GM12878 (cell line): ENCODE measurements at regions not wholly inside any gene's neighbourhood (a gene's known extent, or its start where the extent isn't known, plus 50 kb on each side); places are given as distances from the start of the nearest gene placed in this dataset.

Experiments used
- ATAC-seq: fragments of 200-7000 bp; cut with Tn5 transposase; 3 replicates; pipeline ENCODE4 v1.9.1; 2020; ENCODE audit warnings: mild to moderate bottlenecking, moderate library complexity
- BruUV-seq: library from RNA; stranded (reverse); fragments of 400-500 nt; replicated peaks from 2 replicates; lab custom pipeline; 2021; lab: Mats Ljungman, UMichigan
- CTCF ChIA-PET: fragments of 300-600 bp; sonication (Branson Sonifier 250); formaldehyde crosslinking; extraction: SDS; loops from one replicate; lab custom pipeline; 2021; ENCODE audit warnings: inconsistent platforms; lab: Yijun Ruan, JAX
- POLR2A ChIA-PET: fragments of 350-600 bp; formaldehyde crosslinking; extraction: SDS; loops from one replicate; lab custom pipeline; 2021; ENCODE audit warnings: inconsistent platforms; lab: Charles Lee
- RAD21 ChIA-PET: fragments of 300-600 bp; sonication (Branson Sonifier 250); formaldehyde crosslinking; loops from one replicate; lab custom pipeline; 2023; ENCODE audit warnings: antibody characterized with exemption; ENCODE audit not compliant: unreplicated experiment; lab: Charles Lee
- SMC1A ChIA-PET: fragments of 300-600 bp; sonication (Branson Sonifier 250); formaldehyde crosslinking; loops from one replicate; lab custom pipeline; 2023; ENCODE audit not compliant: unreplicated experiment, uncharacterized antibody; lab: Charles Lee
- DNase-seq: peaks from one replicate; pipeline ENCODE4 v3.0.0-alpha.2; 2011; ENCODE audit warnings: low read depth, low spot score
- FAIRE-seq: peaks from 3 replicates; lab custom pipeline; 2011; peaks lifted over from hg19 to GRCh38; lab: Jason Lieb, UNC
- H2AFZ ChIP-seq: 2 replicates; pipeline ENCODE4 v1.6.0; 2011; ENCODE audit warnings: low read depth, low read length, control low read depth; ENCODE audit not compliant: control insufficient read depth
- H3K27ac ChIP-seq: 2 replicates; pipeline ENCODE4 v1.5.1; 2011; ENCODE audit warnings: control low read depth; ENCODE audit not compliant: control insufficient read depth, insufficient read depth
- H3K27me3 ChIP-seq, 2 experiments: replicated peaks in 1 of 2; 2 replicates each; pipeline versions ENCODE4 v1.6.0 to v1.6.1; 2011; ENCODE audit warnings: low read length in 1 of 2; ENCODE audit not compliant: control insufficient read depth in 2 of 2, insufficient read depth in 2 of 2
- H3K36me3 ChIP-seq, 2 experiments: 2 replicates each; pipeline ENCODE4 v1.5.1; 2011; ENCODE audit warnings: low read length in 1 of 2; ENCODE audit not compliant: control insufficient read depth in 2 of 2, insufficient read depth in 2 of 2
- H3K4me1 ChIP-seq: 2 replicates; pipeline ENCODE4 v1.6.1; 2011; ENCODE audit warnings: mild to moderate bottlenecking, low read length, moderate library complexity, mixed read lengths; ENCODE audit not compliant: control insufficient read depth, insufficient read depth
- H3K4me2 ChIP-seq: 2 replicates; pipeline ENCODE4 v1.6.0; 2011; ENCODE audit warnings: control low read depth; ENCODE audit not compliant: control insufficient read depth, insufficient read depth
- H3K4me3 ChIP-seq: fragments of 200-600 bp; sonication (generic); 2 replicates; pipeline ENCODE4 v1.5.1; 2016
- H3K79me2 ChIP-seq: 2 replicates; pipeline ENCODE4 v1.6.0; 2011; ENCODE audit warnings: low read length; ENCODE audit not compliant: control insufficient read depth, insufficient read depth
- H3K9ac ChIP-seq: 2 replicates; pipeline ENCODE4 v1.8.0; 2011; ENCODE audit warnings: low read length, control low read depth, mixed read lengths; ENCODE audit not compliant: control insufficient read depth, insufficient read depth
- H3K9me3 ChIP-seq: replicated peaks from 3 replicates; pipeline ENCODE4 v1.5.1; 2011; ENCODE audit warnings: mild to moderate bottlenecking, low read length; ENCODE audit not compliant: control insufficient read depth, insufficient read depth
- H4K20me1 ChIP-seq: 2 replicates; pipeline ENCODE4 v1.6.0; 2011; ENCODE audit not compliant: control insufficient read depth, insufficient read depth
- CEBPZ ChIP-seq: fragments of 150-350 bp; IDR thresholded peaks from 2 replicates; pipeline ENCODE4 v1.6.1; 2016; ENCODE audit warnings: low read depth, low read length
- CREB1 ChIP-seq: IDR thresholded peaks from 2 replicates; pipeline ENCODE4 v1.6.1; 2012; ENCODE audit warnings: low read depth, mild to moderate bottlenecking, inconsistent platforms
- KDM1A ChIP-seq: fragments of 200-600 bp; sonication (generic); IDR thresholded peaks from 2 replicates; pipeline ENCODE4 v1.6.1; 2016; ENCODE audit warnings: borderline replicate concordance
- MEF2A ChIP-seq: IDR thresholded peaks from 2 replicates; pipeline ENCODE4 v1.6.1; 2011; ENCODE audit warnings: low read depth, mild to moderate bottlenecking, low read length, moderate library complexity; ENCODE audit not compliant: insufficient read depth
- MEF2B ChIP-seq: fragments of 450-650 bp; IDR thresholded peaks from 2 replicates; pipeline ENCODE4 v1.6.1; 2018; ENCODE audit warnings: mild to moderate bottlenecking, moderate library complexity; ENCODE audit not compliant: partially characterized antibody, poor library complexity, severe bottlenecking
- NFYA ChIP-seq: IDR thresholded peaks from 2 replicates; pipeline ENCODE4 v1.6.1; 2011; ENCODE audit warnings: low read depth, mild to moderate bottlenecking, low read length, improper control_type of control experiment, borderline replicate concordance
- NR2F1 ChIP-seq: fragments of 450-650 bp; conservative IDR thresholded peaks from 2 replicates; pipeline ENCODE4 v1.6.1; 2017; ENCODE audit warnings: mild to moderate bottlenecking
- PAX8 ChIP-seq: fragments of 450-650 bp; IDR thresholded peaks from 2 replicates; pipeline ENCODE4 v1.6.1; 2017; ENCODE audit warnings: mild to moderate bottlenecking, moderate library complexity
- POLR2AphosphoS5 ChIP-seq: IDR thresholded peaks from 2 replicates; pipeline ENCODE4 v1.6.1; 2011; ENCODE audit warnings: mild to moderate bottlenecking, low read length, inconsistent platforms
- RAD21 ChIP-seq: IDR thresholded peaks from 2 replicates; pipeline ENCODE4 v1.6.1; 2011; ENCODE audit warnings: mild to moderate bottlenecking, low read depth, low read length, moderate library complexity; ENCODE audit not compliant: insufficient read depth
- RELB ChIP-seq: fragments of 450-650 bp; IDR thresholded peaks from 2 replicates; pipeline ENCODE4 v1.6.1; 2017; ENCODE audit warnings: low read depth, mild to moderate bottlenecking, moderate library complexity
- SMARCA5 ChIP-seq: fragments of 450-650 bp; IDR thresholded peaks from 2 replicates; pipeline ENCODE4 v1.6.1; 2017; ENCODE audit warnings: mild to moderate bottlenecking
- TCF7 ChIP-seq: IDR thresholded peaks from 2 replicates; pipeline ENCODE4 v1.6.1; 2014; ENCODE audit warnings: antibody characterized with exemption, borderline replicate concordance
- ZNF622 ChIP-seq: fragments of 450-650 bp; IDR thresholded peaks from 2 replicates; pipeline ENCODE4 v1.6.1; 2017; ENCODE audit warnings: mild to moderate bottlenecking, inconsistent platforms
- WGBS: methylation state at CpG from one replicate; pipeline ENCODE4 v1.1.6; 2016; ENCODE audit warnings: low lambda C conversion rate; ENCODE audit not compliant: insufficient replicate concordance, insufficient coverage; ENCODE audit errors: missing lambda C conversion rate; 5-methylcytosine and 5-hydroxymethylcytosine counted together
- in situ Hi-C: fragments of 300-500 bp; cut with MboI; formaldehyde crosslinking; loops from 9 replicates; pipeline ENCODE4 v1.14.3; 2018; ENCODE audit warnings: mixed read lengths
- intact Hi-C: fragments of 100-400 bp; cut with micrococcal nuclease; formaldehyde crosslinking; loops from one replicate; pipeline ENCODE4 v1.14.2; 2022; ENCODE audit not compliant: unreplicated experiment

DNA sequence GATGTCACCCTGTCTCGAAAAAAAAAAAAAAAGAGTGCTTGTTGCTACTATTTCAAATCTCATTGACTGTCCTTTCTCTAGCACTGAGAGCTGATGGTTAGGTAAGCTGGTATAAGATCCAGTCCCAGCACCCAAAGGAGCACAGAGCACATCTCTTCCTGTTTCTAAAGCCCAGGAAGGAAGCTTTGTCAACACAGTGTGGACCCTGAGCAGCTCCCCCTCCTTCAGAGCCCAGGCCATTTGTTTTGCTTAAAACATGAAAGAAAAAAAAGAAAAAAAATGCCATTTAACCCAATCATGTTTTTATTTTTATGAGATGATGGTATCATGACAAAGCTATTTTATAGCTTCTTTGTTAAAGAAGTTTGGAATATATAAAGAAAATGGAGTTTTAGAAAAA lies 184.1 kb upstream of the DUSP10 start:
- FAIRE-seq (no peak), DNase-seq (no peak), ATAC-seq (no peak)
- intact Hi-C loops, result no loop called here
- no peaks in the 10 kb centered on the region for H3K4me1 ChIP-seq
- H3K27me3 ChIP-seq, result no peaks in the 10 kb centered on the region
- no peaks in the 10 kb centered on the region for H3K36me3 ChIP-seq
- WGBS, result no CpG with 5 or more reads among the region's 1 CpG
- TF ChIP-seq MEF2B (no peak), RELB (no peak), NR2F1 (no peak), PAX8 (no peak), SMARCA5 (no peak), KDM1A (no peak), CEBPZ (no peak), ZNF622 (no peak), POLR2AphosphoS5 (no peak), RAD21 (no peak), MEF2A (no peak), TCF7 (no peak), CREB1 (no peak), NFYA (no peak)
- in situ Hi-C loops, result no loop called here
- no peak overlapping the region for H3K4me3 ChIP-seq
- H3K9ac ChIP-seq, result no peak overlapping the region
- no peaks in the 10 kb centered on the region; the same call in 2 of the 3 replicates for H3K9me3 ChIP-seq
- no peak overlapping the region for H2AFZ ChIP-seq
- ChIA-PET CTCF (interaction anchor here (0.7 to 1.3 kb wide), 4 partner anchors 11 to 170 kb away, joined by 3 to 4 read pairs (median 3); no protein-coding TSS in a partner anchor), POLR2A (interaction anchor here (0.6 to 0.7 kb wide), 2 partner anchors 84 to 188 kb away, joined by 3 to 5 read pairs; no protein-coding TSS in a partner anchor), RAD21 (interaction anchor here (0.9 kb wide), 2 partner anchors 14 to 16 kb away, joined by 3 to 4 read pairs; no protein-coding TSS in a partner anchor), SMC1A (interaction anchor here (0.5 to 1.9 kb wide), 8 partner anchors 12 to 447 kb away, joined by 3 to 6 read pairs (median 4); no protein-coding TSS in a partner anchor)
- H4K20me1 ChIP-seq, result no peaks in the 10 kb centered on the region
- no peaks in the 10 kb centered on the region for H3K79me2 ChIP-seq
- no TSS peak for BruUV-seq
- no peak overlapping the region for H3K27ac ChIP-seq
- no peak overlapping the region for H3K4me2 ChIP-seq
